IPS-20b (cell line): ENCODE measurements at regions not wholly inside any gene's neighbourhood (a gene's known extent, or its start where the extent isn't known, plus 50 kb on each side); places are given as distances from the start of the nearest gene placed in this dataset.
"Not testable (repeated sequence)": the region's sequence is repeated elsewhere in the genome, so short reads cannot be mapped to it uniquely, and the experiment has no call there.

Experiments used
- H3K27ac ChIP-seq: one replicate; pipeline ENCODE4 v1.5.1; 2013; ENCODE audit warnings: low read length
- H3K27me3 ChIP-seq: 2 replicates; pipeline ENCODE4 v1.6.1; 2013; ENCODE audit warnings: mild to moderate bottlenecking, low read length, inconsistent platforms; ENCODE audit not compliant: insufficient read depth
- H3K36me3 ChIP-seq: 2 replicates; pipeline ENCODE4 v1.6.1; 2013; ENCODE audit warnings: low read depth, mild to moderate bottlenecking, inconsistent platforms, low read length, moderate library complexity; ENCODE audit not compliant: insufficient read depth
- H3K4me1 ChIP-seq: 2 replicates; pipeline ENCODE4 v1.6.1; 2013; ENCODE audit warnings: mild to moderate bottlenecking, control low read depth, inconsistent platforms, low read length, moderate library complexity; ENCODE audit not compliant: insufficient read depth
- H3K4me3 ChIP-seq: 2 replicates; pipeline ENCODE4 v1.5.1; 2013; ENCODE audit warnings: mild to moderate bottlenecking, low read length, inconsistent platforms
- H3K9ac ChIP-seq: 2 replicates; pipeline ENCODE4 v1.6.1; 2013; ENCODE audit warnings: low read depth, mild to moderate bottlenecking, inconsistent platforms, low read length, moderate library complexity
- H3K9me3 ChIP-seq: 2 replicates; pipeline ENCODE4 v1.6.1; 2013; ENCODE audit warnings: mild to moderate bottlenecking, low read depth, low read length, inconsistent platforms; ENCODE audit not compliant: insufficient read depth

DNA sequence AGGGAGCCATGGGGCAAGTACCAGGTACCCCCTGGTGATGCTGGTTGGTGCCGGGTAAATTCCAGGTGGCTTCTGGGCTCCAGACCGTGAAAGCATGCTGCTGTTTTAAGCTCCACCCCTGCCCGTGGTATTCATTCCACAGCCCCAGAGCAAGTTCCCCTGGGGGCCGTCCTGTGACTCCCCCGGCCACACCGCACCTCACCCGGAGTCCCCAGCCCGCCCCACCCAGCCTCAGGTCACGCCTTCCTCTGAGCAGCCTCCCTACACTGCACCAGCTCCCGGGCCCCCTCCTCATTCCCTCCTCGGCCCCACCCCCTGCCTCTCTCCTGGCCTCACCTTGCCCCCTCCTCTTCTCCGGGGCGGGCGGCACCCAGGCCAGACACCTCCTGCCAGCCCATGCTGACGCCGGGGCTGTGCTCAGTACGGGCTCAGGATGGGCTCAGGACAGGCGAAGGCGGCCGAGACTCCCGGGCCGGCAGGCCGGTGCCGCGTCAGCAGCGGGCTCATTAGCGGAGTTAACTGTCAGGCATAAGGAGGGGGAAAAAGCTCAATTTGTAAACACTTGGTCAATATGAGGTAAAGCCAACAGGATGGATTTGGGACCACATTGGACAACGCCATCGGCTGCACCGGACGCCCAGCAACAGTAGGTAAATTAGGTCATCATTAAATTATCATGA is 127.4 kb downstream of the FAM53A start:
- Histone ChIP-seq H3K4me3 (no peak overlapping the region), H3K27me3 (peaks cover 9% of the 10 kb centered on the region), H3K36me3 (no peaks in the 10 kb centered on the region), H3K9ac (no peak overlapping the region), H3K9me3 (no peaks in the 10 kb centered on the region), H3K27ac (no peak overlapping the region), H3K4me1 (no peaks in the 10 kb centered on the region)

GRCh38 chr4:1554876-1555265 is 129.2 kb downstream of the FAM53A start:
- H3K4me1 ChIP-seq, result no peaks in the 10 kb centered on the region
- H3K27ac ChIP-seq, result no peak overlapping the region
- no peaks in the 10 kb centered on the region for H3K36me3 ChIP-seq
- H3K9me3 ChIP-seq, result no peaks in the 10 kb centered on the region
- no peak overlapping the region for H3K9ac ChIP-seq
- H3K4me3 ChIP-seq, result no peak overlapping the region
- H3K27me3 ChIP-seq, result peaks cover 9% of the 10 kb centered on the region

DNA sequence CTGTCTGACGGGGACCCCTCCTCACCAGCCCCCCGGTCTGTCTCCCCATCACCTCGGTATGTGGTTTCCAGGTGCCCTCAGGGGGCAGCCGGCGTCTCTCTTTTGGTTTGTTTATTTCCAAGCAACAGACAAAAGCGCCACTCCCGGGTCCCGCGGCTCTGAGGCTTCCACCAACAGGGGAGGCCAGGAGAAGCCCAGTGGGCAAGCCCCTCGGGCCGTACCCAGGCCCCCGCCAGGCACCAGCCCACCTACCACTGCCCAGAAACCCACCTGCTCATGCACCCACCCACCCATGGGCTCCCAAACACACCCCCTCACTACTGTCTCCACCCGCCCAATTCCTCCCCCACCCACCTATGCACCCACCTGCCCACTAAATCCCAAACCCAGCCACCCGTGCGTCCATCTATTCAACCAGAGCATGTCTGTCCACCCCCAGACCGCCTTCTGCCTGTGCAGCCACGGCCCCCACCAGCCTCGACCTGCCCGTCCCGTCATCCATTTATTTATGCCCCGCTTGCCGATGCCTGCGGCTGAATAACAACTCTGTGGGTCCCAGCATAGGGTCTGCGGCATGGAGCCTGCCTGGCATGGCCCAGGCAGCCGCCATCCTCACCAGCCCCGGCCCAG is 129.8 kb downstream of the FAM53A start:
- Histone ChIP-seq H3K27ac (no peak overlapping the region), H3K27me3 (peaks cover 9% of the 10 kb centered on the region)

GRCh38 chr4:1553365-1553764 is 130.7 kb downstream of the FAM53A start:
- Histone ChIP-seq H3K27ac (no peak overlapping the region), H3K4me1 (no peaks in the 10 kb centered on the region), H3K27me3 (peaks cover 14% of the 10 kb centered on the region), H3K4me3 (no peak overlapping the region), H3K9me3 (no peaks in the 10 kb centered on the region), H3K36me3 (no peaks in the 10 kb centered on the region), H3K9ac (no peak overlapping the region)

More for the DNA sequence above, 129.8 kb downstream of the FAM53A start:
- Histone ChIP-seq H3K4me3 (no peak overlapping the region), H3K9me3 (no peaks in the 10 kb centered on the region), H3K36me3 (no peaks in the 10 kb centered on the region), H3K9ac (no peak overlapping the region), H3K4me1 (no peaks in the 10 kb centered on the region)

DNA sequence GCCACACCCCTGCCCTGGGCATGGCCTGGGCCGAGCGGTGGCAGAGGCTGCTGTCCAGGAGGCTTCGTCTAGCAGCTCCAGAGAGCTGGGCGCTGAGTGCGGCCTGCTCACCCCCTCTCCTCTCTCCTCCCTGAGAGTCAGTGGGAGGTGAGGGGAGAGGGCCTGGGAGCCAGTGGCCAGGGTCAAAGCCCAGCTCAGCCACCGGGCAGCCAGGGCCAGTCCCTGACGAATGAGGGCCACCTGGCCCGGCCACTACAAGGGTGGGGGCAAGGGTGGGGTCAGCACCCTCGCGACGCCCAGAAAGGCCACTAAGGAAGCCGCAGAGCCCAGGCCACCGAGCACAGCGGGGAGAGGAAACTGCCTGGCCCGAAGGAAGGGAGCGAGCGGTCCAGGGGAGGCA is 131.7 kb downstream of the FAM53A start:
- Histone ChIP-seq H3K27me3 (peaks cover 19% of the 10 kb centered on the region), H3K4me1 (no peaks in the 10 kb centered on the region), H3K4me3 (no peak overlapping the region), H3K9me3 (no peaks in the 10 kb centered on the region), H3K36me3 (no peaks in the 10 kb centered on the region), H3K9ac (no peak overlapping the region), H3K27ac (no peak overlapping the region)

GRCh38 chr4:1551211-1551610 is 132.9 kb downstream of the FAM53A start:
- H3K9me3 ChIP-seq, result no peaks in the 10 kb centered on the region
- no peak overlapping the region for H3K27ac ChIP-seq
- peaks cover 15% of the 10 kb centered on the region for H3K27me3 ChIP-seq
- H3K36me3 ChIP-seq, result no peaks in the 10 kb centered on the region
- H3K9ac ChIP-seq, result no peak overlapping the region
- H3K4me3 ChIP-seq, result no peak overlapping the region
- no peaks in the 10 kb centered on the region for H3K4me1 ChIP-seq

DNA sequence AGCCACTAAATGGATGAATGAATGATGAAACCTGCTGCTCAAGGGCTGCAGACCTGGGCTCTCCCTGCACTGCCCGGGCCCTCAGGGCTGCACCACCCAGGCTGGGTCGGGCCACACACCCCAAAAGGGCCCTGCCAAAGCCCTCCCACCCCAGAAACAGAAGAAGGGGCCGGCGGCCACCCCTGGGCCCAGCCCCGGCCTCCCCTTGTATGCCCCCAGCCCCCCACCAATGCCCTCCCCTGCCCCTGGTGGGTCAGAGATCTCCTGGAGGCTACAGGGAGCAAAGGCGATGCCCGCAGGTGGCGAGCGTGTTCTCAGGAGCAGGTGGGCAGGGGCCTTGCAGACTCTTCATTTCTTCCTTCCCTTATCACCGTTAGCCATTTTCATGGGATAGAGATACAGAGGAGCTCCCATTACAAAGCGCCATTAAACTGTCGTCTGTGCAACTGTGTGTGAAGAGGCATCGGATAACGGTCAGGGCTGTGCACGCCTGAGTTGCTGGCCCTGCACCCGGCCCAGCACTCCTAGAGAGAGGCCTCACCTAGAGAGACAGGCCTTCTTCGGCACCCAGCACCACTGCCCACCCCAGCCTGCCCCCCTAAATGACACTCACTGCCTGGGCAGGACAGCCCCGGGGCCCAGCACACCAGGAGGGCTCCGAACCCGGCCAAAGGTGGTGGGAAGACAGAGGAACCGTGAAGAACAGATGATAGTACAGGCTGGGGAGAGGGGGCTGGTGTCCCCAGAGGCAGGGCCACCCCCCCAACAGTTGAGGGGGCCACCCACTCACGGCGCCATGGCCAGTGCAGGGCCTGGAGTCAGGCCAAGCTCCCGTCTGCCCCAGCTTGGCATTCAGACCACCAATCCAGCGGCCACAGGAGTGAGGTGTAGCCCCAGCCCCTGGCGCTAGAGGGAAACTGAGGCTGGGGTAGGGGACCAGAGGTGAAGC is 133.7 kb downstream of the FAM53A start:
- Histone ChIP-seq H3K27ac (no peak overlapping the region), H3K4me1 (no peaks in the 10 kb centered on the region), H3K9ac (no peak overlapping the region), H3K36me3 (no peaks in the 10 kb centered on the region), H3K27me3 (peaks cover 13% of the 10 kb centered on the region), H3K4me3 (no peak overlapping the region), H3K9me3 (no peaks in the 10 kb centered on the region)

DNA sequence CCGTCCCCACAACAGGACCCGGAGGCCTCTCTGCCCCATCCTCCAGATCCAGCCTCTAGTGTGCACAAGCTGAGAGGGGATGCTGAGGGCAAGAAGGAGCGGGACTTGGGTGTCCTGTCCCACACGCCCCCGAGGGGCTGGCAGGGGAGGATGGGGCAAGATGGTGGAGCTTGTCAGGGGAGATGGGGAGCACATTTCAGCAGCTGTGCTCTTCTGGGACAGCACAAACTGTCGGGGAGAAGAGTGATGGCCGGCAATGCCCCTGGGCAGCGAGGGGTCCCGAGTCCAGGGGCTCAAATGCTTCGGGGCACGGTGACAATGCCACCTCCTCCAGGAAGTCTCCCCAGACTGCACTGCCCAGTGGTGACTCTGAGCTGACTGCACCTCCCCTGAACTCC is 134.5 kb downstream of the FAM53A start:
- Histone ChIP-seq H3K9ac (no peak overlapping the region), H3K4me3 (no peak overlapping the region), H3K4me1 (no peaks in the 10 kb centered on the region), H3K9me3 (no peaks in the 10 kb centered on the region), H3K27me3 (peaks cover 13% of the 10 kb centered on the region), H3K27ac (no peak overlapping the region), H3K36me3 (no peaks in the 10 kb centered on the region)

DNA sequence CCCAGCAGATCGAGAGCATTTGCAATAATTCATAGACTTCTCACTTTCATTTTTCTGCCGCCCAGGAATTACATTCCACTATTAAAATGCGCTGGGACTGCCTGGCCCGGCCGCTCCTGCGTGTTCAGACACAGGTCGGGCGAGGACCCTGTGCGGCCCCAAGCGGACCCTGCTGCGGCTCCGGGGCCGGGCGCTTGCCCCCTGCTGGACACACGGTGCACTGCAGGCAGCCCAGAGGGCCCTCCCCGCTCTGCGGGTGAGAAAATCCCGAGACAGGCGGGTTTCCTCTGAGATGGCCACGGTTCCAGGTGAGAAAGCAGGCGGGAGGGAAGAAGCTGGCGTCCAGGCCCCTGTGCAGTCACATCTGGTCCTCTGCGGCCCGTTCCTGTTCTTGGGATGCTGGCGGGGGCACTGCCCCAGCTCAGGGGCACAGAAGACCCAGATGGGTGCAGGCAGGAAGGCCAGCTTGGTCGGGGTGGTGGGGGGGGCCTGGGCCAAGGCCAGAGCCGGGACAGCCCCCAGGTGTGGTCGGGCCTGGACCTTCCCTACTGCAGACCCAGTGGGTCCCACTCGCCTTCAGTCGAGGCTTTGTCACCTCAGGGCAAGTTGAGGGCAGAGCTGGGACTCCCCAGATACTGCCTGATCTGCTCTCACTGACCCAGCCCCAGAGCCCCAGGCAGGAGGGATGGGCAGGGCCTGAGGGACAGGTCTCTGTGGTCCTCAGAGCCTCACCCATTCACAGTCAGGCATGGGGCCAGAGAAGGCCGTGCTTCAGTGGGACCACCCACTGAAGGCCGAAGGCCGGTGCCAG is 135.1 kb downstream of the FAM53A start:
- not testable (repeated sequence) for H3K4me1 ChIP-seq, H3K9ac ChIP-seq, H3K4me3 ChIP-seq, H3K27ac ChIP-seq, H3K36me3 ChIP-seq, H3K9me3 ChIP-seq
- H3K27me3 ChIP-seq, result peaks cover 13% of the 10 kb centered on the region

- H3K9me3 ChIP-seq, result no peaks in the 10 kb centered on the region
- H3K36me3 ChIP-seq, result no peaks in the 10 kb centered on the region
- H3K4me3 ChIP-seq, result no peak overlapping the region
These were observed 136.0 kb downstream of the FAM53A start for GRCh38 chr4:1547856-1548826.

More at GRCh38 chr4:1547856-1548826, 136.0 kb downstream of the FAM53A start:
- Histone ChIP-seq H3K4me1 (no peaks in the 10 kb centered on the region), H3K27me3 (peaks cover 13% of the 10 kb centered on the region), H3K27ac (no peak overlapping the region), H3K9ac (no peak overlapping the region)
